SK-N-SH (cell line): ENCODE measurements at regions not wholly inside any gene's neighbourhood (a gene's known extent, or its start where the extent isn't known, plus 50 kb on each side); places are given as distances from the start of the nearest gene placed in this dataset.

Experiments
- CTCF ChIA-PET: fragments of 300-600, 350-600 bp; formaldehyde crosslinking; extraction: SDS; loops from one replicate; lab custom pipeline; 2021; lab: Yijun Ruan, JAX
- POLR2A ChIA-PET: fragments of 350-600 bp; sonication (Branson Sonifier 250); formaldehyde crosslinking; extraction: SDS; loops from one replicate; lab custom pipeline; 2020; ENCODE audit warnings: antibody characterized with exemption, inconsistent platforms; lab: Yijun Ruan, JAX
- DNase-seq: peaks from one replicate; pipeline ENCODE4 v3.0.0; 2012
- H2AFZ ChIP-seq: fragments of 200-600 bp; sonication (generic); 2 replicates; pipeline ENCODE4 v1.8.1; 2016; ENCODE audit warnings: antibody characterized with exemption, mild to moderate bottlenecking, low read depth
- H3F3A ChIP-seq: fragments of 200-600 bp; sonication (generic); replicated peaks from 2 replicates; pipeline ENCODE3; 2016; ENCODE audit warnings: antibody characterized with exemption, mild to moderate bottlenecking; ENCODE audit not compliant: insufficient read depth
- H3K27ac ChIP-seq, 2 experiments: fragments of 200-500 bp in 1 of 2; fragments of 200-600 bp in 1 of 2; sonication (Bioruptor generic) in 1 of 2; sonication (generic), shearing (Covaris generic) in 1 of 2; 2 replicates each; pipeline versions ENCODE4 v1.5.1 to v1.6.1; 2014 to 2016; ENCODE audit warnings: low read depth in 2 of 2, inconsistent platforms in 1 of 2, low read length in 1 of 2, mild to moderate bottlenecking in 1 of 2, mixed read lengths in 1 of 2
- H3K27me3 ChIP-seq: fragments of 200-600 bp; sonication (generic), shearing (Covaris generic); 2 replicates; pipeline ENCODE4 v1.6.1; 2016; ENCODE audit warnings: mixed run types; ENCODE audit not compliant: insufficient read depth
- H3K36me3 ChIP-seq, 2 experiments: fragments of 200-500 bp in 1 of 2; fragments of 200-600 bp in 1 of 2; sonication (Bioruptor generic) in 1 of 2; sonication (generic) in 1 of 2; replicated peaks in 1 of 2; 2 replicates each; pipeline versions ENCODE3 to v1.5.1; 2014 to 2016; ENCODE audit warnings: low read length in 1 of 2, mild to moderate bottlenecking in 1 of 2; ENCODE audit not compliant: insufficient read depth in 2 of 2, control insufficient read depth in 1 of 2
- H3K4me1 ChIP-seq, 2 experiments: fragments of 200-500 bp in 1 of 2; fragments of 200-600 bp in 1 of 2; sonication (Bioruptor generic) in 1 of 2; sonication (generic), shearing (Covaris generic) in 1 of 2; 2 replicates each; pipeline versions ENCODE4 v1.5.1 to v1.6.1; 2014 to 2016; ENCODE audit warnings: low read depth in 1 of 2, low read length in 1 of 2, mixed run types in 1 of 2; ENCODE audit not compliant: insufficient read depth in 2 of 2, control insufficient read depth in 1 of 2
- H3K4me2 ChIP-seq: fragments of 200-600 bp; sonication (generic), shearing (Covaris generic); 2 replicates; pipeline ENCODE4 v1.6.1; 2017; ENCODE audit warnings: mixed run types
- H3K4me3 ChIP-seq, 2 experiments: fragments of 200-500 bp in 1 of 2; fragments of 200-600 bp in 1 of 2; sonication (Bioruptor generic) in 1 of 2; sonication (generic), shearing (Covaris generic) in 1 of 2; 2 replicates each; pipeline versions ENCODE4 v1.5.1 to v1.8.1; 2014 to 2016; ENCODE audit warnings: low read depth in 2 of 2, inconsistent platforms in 1 of 2, low read length in 1 of 2, mild to moderate bottlenecking in 1 of 2, mixed read lengths in 1 of 2, moderate library complexity in 1 of 2
- H3K79me2 ChIP-seq: fragments of 200-600 bp; sonication (generic); 2 replicates; pipeline ENCODE4 v1.8.1; 2017; ENCODE audit warnings: mild to moderate bottlenecking; ENCODE audit not compliant: insufficient read depth
- H3K9ac ChIP-seq: fragments of 200-600 bp; sonication (generic); 2 replicates; pipeline ENCODE4 v1.6.1; 2017; ENCODE audit warnings: mixed run types
- H3K9me2 ChIP-seq: fragments of 200-600 bp; sonication (generic); 2 replicates; pipeline ENCODE4 v1.6.1; 2017; ENCODE audit warnings: mixed run types
- H3K9me3 ChIP-seq: fragments of 200-600 bp; sonication (generic); 2 replicates; pipeline ENCODE4 v1.6.1; 2017; ENCODE audit warnings: mixed run types, mild to moderate bottlenecking, moderate library complexity
- H4K20me1 ChIP-seq: fragments of 200-600 bp; sonication (generic); 2 replicates; pipeline ENCODE4 v1.6.1; 2017; ENCODE audit warnings: mild to moderate bottlenecking, mixed run types; ENCODE audit not compliant: insufficient read depth
- CHD2 ChIP-seq: fragments of 150-350 bp; IDR thresholded peaks from 2 replicates; pipeline ENCODE4 v1.6.1; 2018; ENCODE audit warnings: low read length; ENCODE audit not compliant: partially characterized antibody
- EZH2phosphoT487 ChIP-seq: fragments of 200-600 bp; sonication (generic); IDR thresholded peaks from 2 replicates; pipeline ENCODE4 v1.6.1; 2017; ENCODE audit warnings: low read depth, mixed run types, mild to moderate bottlenecking, antibody characterized with exemption, moderate library complexity, borderline replicate concordance
- FOSL2 ChIP-seq: IDR thresholded peaks from 2 replicates; pipeline ENCODE4 v1.4.0; 2012; ENCODE audit warnings: low read depth, mild to moderate bottlenecking, moderate library complexity, borderline replicate concordance
- FOXJ3 ChIP-seq: sonication (generic); formaldehyde crosslinking; IDR thresholded peaks from 2 replicates; pipeline ENCODE4 v1.5.1; 2020; ENCODE audit warnings: mild to moderate bottlenecking, missing genetic modification reagents
- FOXM1 ChIP-seq: IDR thresholded peaks from 2 replicates; pipeline ENCODE4 v1.4.0; 2012; ENCODE audit warnings: low read depth, mild to moderate bottlenecking
- GATA2 ChIP-seq: sonication (generic); formaldehyde crosslinking; IDR thresholded peaks from 2 replicates; pipeline ENCODE4 v1.5.0; 2020; ENCODE audit warnings: mild to moderate bottlenecking, missing genetic modification reagents
- JUND ChIP-seq: IDR thresholded peaks from 2 replicates; pipeline ENCODE4 v1.4.0; 2012
- NRF1 ChIP-seq: IDR thresholded peaks from 2 replicates; pipeline ENCODE4 v1.6.1; 2012; ENCODE audit warnings: low read depth, mild to moderate bottlenecking, low read length
- PBX3 ChIP-seq: IDR thresholded peaks from 2 replicates; pipeline ENCODE4; 2012
- POLR2AphosphoS5 ChIP-seq: IDR thresholded peaks from 2 replicates; pipeline ENCODE4 v1.6.1; 2012; ENCODE audit warnings: low read depth, low read length
- RAD21 ChIP-seq: IDR thresholded peaks from 2 replicates; pipeline ENCODE4 v1.6.1; 2012; ENCODE audit warnings: mild to moderate bottlenecking, low read length
- REST ChIP-seq: IDR thresholded peaks from 2 replicates; pipeline ENCODE4 v1.6.1; 2012; ENCODE audit warnings: mild to moderate bottlenecking, low read depth, low read length, moderate library complexity
- RXRA ChIP-seq: IDR thresholded peaks from 2 replicates; pipeline ENCODE4 v1.4.0; 2012; ENCODE audit warnings: low read depth, mild to moderate bottlenecking, borderline replicate concordance
- SIN3A ChIP-seq: IDR thresholded peaks from 2 replicates; pipeline ENCODE4 v1.6.1; 2012; ENCODE audit warnings: low read depth, mild to moderate bottlenecking, low read length, moderate library complexity, borderline replicate concordance
- TAF1 ChIP-seq: IDR thresholded peaks from 2 replicates; pipeline ENCODE4 v1.6.1; 2012; ENCODE audit warnings: low read depth, mild to moderate bottlenecking, low read length, moderate library complexity, borderline replicate concordance
- TCF12 ChIP-seq: IDR thresholded peaks from 2 replicates; pipeline ENCODE4 v1.4.0; 2012
- TEAD4 ChIP-seq: IDR thresholded peaks from 2 replicates; pipeline ENCODE4 v1.4.0; 2012; ENCODE audit warnings: mild to moderate bottlenecking, borderline replicate concordance; ENCODE audit not compliant: insufficient read depth
- USF1 ChIP-seq: IDR thresholded peaks from 2 replicates; pipeline ENCODE4 v1.4.0; 2012; ENCODE audit warnings: low read depth, borderline replicate concordance
- USF2 ChIP-seq: fragments of 150-350 bp; IDR thresholded peaks from 2 replicates; pipeline ENCODE4 v1.6.1; 2017; ENCODE audit warnings: antibody characterized with exemption, low read length, low read depth, borderline replicate concordance
- ZBTB33 ChIP-seq: IDR thresholded peaks from 2 replicates; pipeline ENCODE4 v1.4.0; 2012; ENCODE audit warnings: low read depth, borderline replicate concordance
- WGBS: methylation state at CpG from one replicate; pipeline ENCODE4 v1.1.6; 2017; ENCODE audit warnings: low lambda C conversion rate; 5-methylcytosine and 5-hydroxymethylcytosine counted together

- H4K20me1 ChIP-seq: no peaks in the 10 kb centered on the region
- no peaks in the 10 kb centered on the region for H3K9me2 ChIP-seq
- H3K9me3 ChIP-seq: peaks cover 3% of the 10 kb centered on the region; the same call in 1 of the 2 replicates
- no peak overlapping the region for H3K27ac ChIP-seq
- TF ChIP-seq GATA2 (CRISPR knock-in tag) (no peak), USF2 (no peak), TCF12 (no peak), FOSL2 (no peak), CHD2 (no peak), TEAD4 (no peak), POLR2AphosphoS5 (no peak), JUND (no peak), ZBTB33 (no peak), NRF1 (no peak), REST (no peak), FOXJ3 (CRISPR knock-in tag) (no peak), USF1 (no peak), RXRA (no peak), RAD21 (no peak), PBX3 (no peak), EZH2phosphoT487 (no peak), TAF1 (no peak), FOXM1 (no peak), SIN3A (no peak)
- no peaks in the 10 kb centered on the region for H3K36me3 ChIP-seq
- H3K79me2 ChIP-seq: no peaks in the 10 kb centered on the region
- H3F3A ChIP-seq: no peaks in the 10 kb centered on the region
- no peak overlapping the region for H3K4me3 ChIP-seq
- no peak overlapping the region for H3K4me2 ChIP-seq
- CTCF ChIA-PET: no interaction called here
- H2AFZ ChIP-seq: no peak overlapping the region
- 11% methylated on average over 12 of the region's 12 CpGs for WGBS
- no peak overlapping the region for H3K9ac ChIP-seq
- no peaks in the 10 kb centered on the region for H3K4me1 ChIP-seq
- DNase-seq: no peak
- no peaks in the 10 kb centered on the region for H3K27me3 ChIP-seq
- POLR2A ChIA-PET: no interaction called here
Measured at GRCh38 chr2:89818873-89819272, 1127.4 kb downstream of the RPIA start.
